ENCODE measurements at regions not wholly inside any gene's neighbourhood (a gene's known extent, or its start where the extent isn't known, plus 50 kb on each side); places are given as distances from the start of the nearest gene placed in this dataset.

DNA sequence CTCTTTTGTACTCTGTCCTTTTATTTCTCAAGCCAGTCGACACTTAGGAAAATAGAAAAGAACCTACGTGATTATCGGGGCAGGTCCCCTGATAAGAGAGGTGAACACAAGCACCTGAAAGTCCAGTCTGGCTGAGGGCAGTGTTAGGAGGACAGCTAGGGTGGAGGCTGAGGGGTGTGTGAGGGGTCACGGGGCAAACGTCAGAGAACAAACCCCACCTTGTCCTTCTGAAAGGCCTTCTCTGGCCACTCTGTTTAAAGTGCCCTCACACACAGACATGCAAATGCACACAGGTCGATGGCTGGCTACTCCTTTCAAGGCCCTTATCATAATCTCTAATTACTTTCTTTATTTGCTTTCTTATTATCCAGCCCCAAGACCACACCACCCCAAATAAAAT, 108.8 kb downstream of the ESM1 start:
- H3K27ac Mint-ChIP-seq: peak overlapping the region; percentile 40; the same call in 1 of the 2 replicates
- TF ChIP-seq, protein P1, sequence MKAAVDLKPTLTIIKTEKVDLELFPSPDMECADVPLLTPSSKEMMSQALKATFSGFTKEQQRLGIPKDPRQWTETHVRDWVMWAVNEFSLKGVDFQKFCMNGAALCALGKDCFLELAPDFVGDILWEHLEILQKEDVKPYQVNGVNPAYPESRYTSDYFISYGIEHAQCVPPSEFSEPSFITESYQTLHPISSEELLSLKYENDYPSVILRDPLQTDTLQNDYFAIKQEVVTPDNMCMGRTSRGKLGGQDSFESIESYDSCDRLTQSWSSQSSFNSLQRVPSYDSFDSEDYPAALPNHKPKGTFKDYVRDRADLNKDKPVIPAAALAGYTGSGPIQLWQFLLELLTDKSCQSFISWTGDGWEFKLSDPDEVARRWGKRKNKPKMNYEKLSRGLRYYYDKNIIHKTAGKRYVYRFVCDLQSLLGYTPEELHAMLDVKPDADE (IDR thresholded peaks at IDR 0.05): no peak
- no peak for TF ChIP-seq EZH2phosphoT487 (IDR thresholded peaks at IDR 0.05; ENCODE audit: unreplicated experiment)
- TF ChIP-seq NANOG (IDR thresholded peaks at IDR 0.05; ENCODE audit: borderline replicate concordance): no peak
- no peak for TF ChIP-seq EZH2 (IDR thresholded peaks at IDR 0.05; ENCODE audit: low read depth, unreplicated experiment)
- no peak for TF ChIP-seq STAT1 (IDR thresholded peaks at IDR 0.05; ENCODE audit: unreplicated experiment)
- TF ChIP-seq REST (IDR thresholded peaks at IDR 0.05; ENCODE audit: unreplicated experiment): no peak
- TF ChIP-seq CTCF (conservative IDR thresholded peaks at IDR 0.05; ENCODE audit: low read depth in 2 of 2): no peak
- TF ChIP-seq POLR2AphosphoS5 (IDR thresholded peaks at IDR 0.05; ENCODE audit: low read depth): no peak
- no peak for TF ChIP-seq ZNF114 (CRISPR knock-in tag; IDR thresholded peaks at IDR 0.05)
- TF ChIP-seq, protein P2, sequence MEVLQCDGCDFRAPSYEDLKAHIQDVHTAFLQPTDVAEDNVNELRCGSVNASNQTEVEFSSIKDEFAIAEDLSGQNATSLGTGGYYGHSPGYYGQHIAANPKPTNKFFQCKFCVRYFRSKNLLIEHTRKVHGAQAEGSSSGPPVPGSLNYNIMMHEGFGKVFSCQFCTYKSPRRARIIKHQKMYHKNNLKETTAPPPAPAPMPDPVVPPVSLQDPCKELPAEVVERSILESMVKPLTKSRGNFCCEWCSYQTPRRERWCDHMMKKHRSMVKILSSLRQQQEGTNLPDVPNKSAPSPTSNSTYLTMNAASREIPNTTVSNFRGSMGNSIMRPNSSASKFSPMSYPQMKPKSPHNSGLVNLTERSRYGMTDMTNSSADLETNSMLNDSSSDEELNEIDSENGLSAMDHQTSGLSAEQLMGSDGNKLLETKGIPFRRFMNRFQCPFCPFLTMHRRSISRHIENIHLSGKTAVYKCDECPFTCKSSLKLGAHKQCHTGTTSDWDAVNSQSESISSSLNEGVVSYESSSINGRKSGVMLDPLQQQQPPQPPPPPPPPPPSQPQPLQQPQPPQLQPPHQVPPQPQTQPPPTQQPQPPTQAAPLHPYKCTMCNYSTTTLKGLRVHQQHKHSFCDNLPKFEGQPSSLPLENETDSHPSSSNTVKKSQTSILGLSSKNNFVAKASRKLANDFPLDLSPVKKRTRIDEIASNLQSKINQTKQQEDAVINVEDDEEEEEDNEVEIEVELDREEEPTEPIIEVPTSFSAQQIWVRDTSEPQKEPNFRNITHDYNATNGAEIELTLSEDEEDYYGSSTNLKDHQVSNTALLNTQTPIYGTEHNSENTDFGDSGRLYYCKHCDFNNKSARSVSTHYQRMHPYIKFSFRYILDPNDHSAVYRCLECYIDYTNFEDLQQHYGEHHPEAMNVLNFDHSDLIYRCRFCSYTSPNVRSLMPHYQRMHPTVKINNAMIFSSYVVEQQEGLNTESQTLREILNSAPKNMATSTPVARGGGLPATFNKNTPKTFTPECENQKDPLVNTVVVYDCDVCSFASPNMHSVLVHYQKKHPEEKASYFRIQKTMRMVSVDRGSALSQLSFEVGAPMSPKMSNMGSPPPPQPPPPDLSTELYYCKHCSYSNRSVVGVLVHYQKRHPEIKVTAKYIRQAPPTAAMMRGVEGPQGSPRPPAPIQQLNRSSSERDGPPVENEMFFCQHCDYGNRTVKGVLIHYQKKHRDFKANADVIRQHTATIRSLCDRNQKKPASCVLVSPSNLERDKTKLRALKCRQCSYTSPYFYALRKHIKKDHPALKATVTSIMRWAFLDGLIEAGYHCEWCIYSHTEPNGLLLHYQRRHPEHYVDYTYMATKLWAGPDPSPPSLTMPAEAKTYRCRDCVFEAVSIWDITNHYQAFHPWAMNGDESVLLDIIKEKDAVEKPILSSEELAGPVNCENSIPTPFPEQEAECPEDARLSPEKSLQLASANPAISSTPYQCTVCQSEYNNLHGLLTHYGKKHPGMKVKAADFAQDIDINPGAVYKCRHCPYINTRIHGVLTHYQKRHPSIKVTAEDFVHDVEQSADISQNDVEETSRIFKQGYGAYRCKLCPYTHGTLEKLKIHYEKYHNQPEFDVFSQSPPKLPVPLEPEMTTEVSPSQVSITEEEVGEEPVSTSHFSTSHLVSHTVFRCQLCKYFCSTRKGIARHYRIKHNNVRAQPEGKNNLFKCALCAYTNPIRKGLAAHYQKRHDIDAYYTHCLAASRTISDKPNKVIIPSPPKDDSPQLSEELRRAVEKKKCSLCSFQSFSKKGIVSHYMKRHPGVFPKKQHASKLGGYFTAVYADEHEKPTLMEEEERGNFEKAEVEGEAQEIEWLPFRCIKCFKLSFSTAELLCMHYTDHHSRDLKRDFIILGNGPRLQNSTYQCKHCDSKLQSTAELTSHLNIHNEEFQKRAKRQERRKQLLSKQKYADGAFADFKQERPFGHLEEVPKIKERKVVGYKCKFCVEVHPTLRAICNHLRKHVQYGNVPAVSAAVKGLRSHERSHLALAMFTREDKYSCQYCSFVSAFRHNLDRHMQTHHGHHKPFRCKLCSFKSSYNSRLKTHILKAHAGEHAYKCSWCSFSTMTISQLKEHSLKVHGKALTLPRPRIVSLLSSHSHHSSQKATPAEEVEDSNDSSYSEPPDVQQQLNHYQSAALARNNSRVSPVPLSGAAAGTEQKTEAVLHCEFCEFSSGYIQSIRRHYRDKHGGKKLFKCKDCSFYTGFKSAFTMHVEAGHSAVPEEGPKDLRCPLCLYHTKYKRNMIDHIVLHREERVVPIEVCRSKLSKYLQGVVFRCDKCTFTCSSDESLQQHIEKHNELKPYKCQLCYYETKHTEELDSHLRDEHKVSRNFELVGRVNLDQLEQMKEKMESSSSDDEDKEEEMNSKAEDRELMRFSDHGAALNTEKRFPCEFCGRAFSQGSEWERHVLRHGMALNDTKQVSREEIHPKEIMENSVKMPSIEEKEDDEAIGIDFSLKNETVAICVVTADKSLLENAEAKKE (CRISPR knock-in tag; IDR thresholded peaks at IDR 0.05): no peak
- no peak for TF ChIP-seq ZNF331 (CRISPR knock-in tag; IDR thresholded peaks at IDR 0.05; ENCODE audit: low read depth)
- H3K9me2 ChIP-seq (ENCODE audit: insufficient read depth): 0 out of 2 replicates have a peak, but pooled peaks cover 4% of the 10 kb centered on the region
- no peaks in the 10 kb centered on the region for H4K20me1 ChIP-seq (replicated peaks; ENCODE audit: insufficient read depth)
- H3K4me1 Mint-ChIP-seq: peaks cover 48% of the 10 kb centered on the region
- no peaks in the 10 kb centered on the region for H3F3A ChIP-seq (replicated peaks; ENCODE audit: low read depth)
- DNase-seq (ENCODE audit: low spot score) (no peak), ATAC-seq (peak; percentile 35; the same call in 1 of the 3 replicates)
- H3K27me3 ChIP-seq (ENCODE audit: insufficient read depth): 0 out of 2 replicates have a peak, but pooled peaks cover 4% of the 10 kb centered on the region
- H2AFZ ChIP-seq: peak overlapping the region; percentile 44; the same call in 1 of the 2 replicates
- H3K4me1 ChIP-seq (ENCODE audit: insufficient read depth): peaks cover 38% of the 10 kb centered on the region
- H3K27ac ChIP-seq (ENCODE audit: low read depth): no peak overlapping the region
- peaks cover 3% of the 10 kb centered on the region for H3K27me3 Mint-ChIP-seq (ENCODE audit: insufficient read depth, low read depth, poor library complexity)
- H3K79me2 ChIP-seq (replicated peaks; ENCODE audit: insufficient read depth): no peaks in the 10 kb centered on the region
- peak overlapping the region; percentile 34 for H3K4me2 ChIP-seq
- H3K9me3 Mint-ChIP-seq: no peaks in the 10 kb centered on the region; the same call in 2 of the 3 replicates
- H3K36me3 ChIP-seq (ENCODE audit: insufficient read depth): no peaks in the 10 kb centered on the region
- no peak overlapping the region for H3K4me3 Mint-ChIP-seq
- H3K4me3 ChIP-seq: no peak overlapping the region
- H3K36me3 Mint-ChIP-seq (ENCODE audit: low read depth): no peaks in the 10 kb centered on the region; the same call in 2 of the 3 replicates

Data from GM23338 (cell line).